NCI-H2227 (cell line): ENCODE measurements at regions not wholly inside any gene's neighbourhood (a gene's known extent, or its start where the extent isn't known, plus 50 kb on each side); places are given as distances from the start of the nearest gene placed in this dataset.

Source experiments
- DNase-seq: peaks from one replicate; lab custom pipeline; 2025; ENCODE audit not compliant: unreplicated experiment; lab: John Stamatoyannopoulos, UW

- no peak for DNase-seq
These were observed 170.4 kb downstream of the KCNE4 start for GRCh38 chr2:223222397-223222796.

DNA sequence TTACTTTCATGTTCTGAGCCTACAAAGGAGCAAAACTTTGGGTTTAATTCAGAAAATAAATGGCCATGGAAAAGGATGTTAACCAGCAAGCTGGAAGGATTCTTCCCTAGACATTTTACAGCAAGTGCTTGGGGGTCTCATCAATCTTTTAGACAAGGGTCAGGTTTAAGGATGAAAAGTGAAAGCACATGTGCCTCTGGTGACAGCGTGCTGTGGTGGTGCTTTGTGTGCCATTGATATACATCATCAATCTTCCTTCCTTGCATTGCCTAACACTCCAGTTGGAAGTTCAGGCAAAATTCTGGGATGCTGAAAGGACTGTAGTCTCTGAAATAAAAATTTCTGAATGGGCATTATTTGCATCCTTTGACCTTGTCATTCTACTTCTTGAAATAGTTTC lies 171.2 kb downstream of the KCNE4 start:
- DNase-seq: no peak

- DNase-seq: no peak
These were observed 173.3 kb downstream of the KCNE4 start for GRCh38 chr2:223225266-223225665.

DNA sequence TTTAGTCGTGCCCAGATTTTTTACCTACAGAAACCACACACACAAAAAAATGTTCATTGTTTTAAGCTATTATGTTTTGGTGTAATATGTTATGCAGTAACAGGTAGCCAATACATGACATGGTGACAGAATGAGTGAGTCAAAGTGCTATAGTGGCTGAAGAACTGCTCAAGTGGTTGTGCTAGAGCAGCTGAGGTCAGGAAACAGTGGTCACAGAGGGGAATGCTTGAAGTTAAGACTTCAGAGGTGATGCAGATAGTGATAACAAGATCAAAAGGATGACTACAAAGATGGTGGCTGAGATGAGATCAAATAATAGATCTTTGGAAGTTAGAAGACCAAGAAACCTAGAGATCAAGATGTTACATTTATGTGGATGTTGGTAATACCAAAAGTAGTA lies 174.3 kb downstream of the KCNE4 start:
- no peak for DNase-seq

GRCh38 chr2:223227338-223227737 lies 175.3 kb downstream of the KCNE4 start:
- DNase-seq: no peak

DNA sequence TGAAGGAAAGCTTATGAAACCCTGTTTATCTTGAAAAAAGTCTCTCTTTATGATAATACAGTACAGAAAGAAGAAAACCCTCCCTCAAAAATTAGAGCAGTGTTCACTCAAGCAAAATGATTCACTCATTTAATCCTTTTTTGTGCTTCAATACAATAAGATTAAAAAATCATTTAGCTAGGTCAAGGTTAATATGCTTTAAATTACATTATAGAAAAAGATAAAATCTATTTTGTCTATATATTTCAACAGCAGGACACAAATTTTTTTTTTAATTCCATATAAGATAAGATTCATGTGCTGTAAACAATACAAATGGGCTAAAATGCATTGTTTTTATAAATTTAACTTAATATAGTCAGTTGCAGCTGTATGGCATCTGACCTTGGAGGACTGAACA lies 176.9 kb downstream of the KCNE4 start:
- DNase-seq: no peak

GRCh38 chr2:223230352-223230751 lies 178.4 kb downstream of the KCNE4 start:
- DNase-seq: no peak

DNA sequence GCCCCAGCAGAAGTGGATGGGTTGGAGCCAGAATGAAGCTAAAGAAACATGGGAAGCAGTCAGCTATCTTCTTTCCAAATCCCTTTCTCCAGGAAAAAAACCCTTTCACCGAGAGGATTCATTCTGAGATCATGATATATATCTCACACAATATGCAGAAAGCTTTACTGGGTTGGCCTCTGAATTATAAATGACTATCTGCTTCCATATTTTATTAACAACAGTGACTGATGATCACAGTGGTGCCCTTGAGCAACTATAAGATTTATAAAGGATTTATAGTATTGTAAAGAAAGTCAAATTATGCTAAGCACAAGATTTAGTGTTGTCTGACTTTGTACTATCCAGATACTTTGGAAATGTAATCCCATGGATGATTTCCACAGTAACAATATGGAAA lies 180.3 kb downstream of the KCNE4 start:
- no peak for DNase-seq

DNA sequence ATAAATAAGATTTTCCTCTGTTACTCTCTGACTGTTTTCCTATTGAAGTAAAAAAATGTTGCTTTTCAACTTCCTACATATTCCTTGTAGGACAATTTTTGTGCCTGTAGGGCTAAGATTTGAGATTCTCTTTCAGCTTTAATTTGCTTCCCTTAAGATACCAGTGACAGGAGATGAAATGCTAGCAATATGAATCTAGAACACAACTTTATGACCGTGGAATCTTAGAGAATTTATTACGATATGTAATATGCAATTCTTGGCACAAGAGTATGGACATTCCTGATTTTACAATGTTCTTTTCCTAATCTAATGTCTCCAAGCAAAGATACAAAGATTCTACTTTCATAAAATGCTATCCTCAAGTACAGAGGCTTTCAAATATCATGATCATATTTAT lies 180.9 kb downstream of the KCNE4 start:
- no peak for DNase-seq

DNA sequence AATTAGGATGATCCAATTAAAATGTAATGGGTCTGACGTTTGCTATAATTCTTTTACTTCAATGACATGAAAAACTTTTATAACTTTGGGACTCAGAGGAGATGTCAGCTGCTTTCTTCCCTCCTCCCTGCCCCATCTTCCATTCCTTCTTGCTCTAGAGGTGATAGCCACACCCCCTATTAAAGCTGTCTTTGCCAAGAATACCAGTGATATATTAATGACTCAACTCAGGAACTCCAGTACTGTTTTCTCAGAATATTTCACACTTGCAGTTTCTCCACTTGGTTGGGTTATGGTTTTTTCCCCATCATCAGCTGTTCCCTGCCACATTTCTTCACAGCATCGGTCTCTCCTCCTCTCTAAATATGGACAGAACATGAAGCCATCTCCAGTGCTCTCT lies 184.0 kb downstream of the KCNE4 start:
- DNase-seq: no peak

- DNase-seq: no peak
These were observed 186.3 kb downstream of the KCNE4 start for GRCh38 chr2:223238301-223238700.

DNA sequence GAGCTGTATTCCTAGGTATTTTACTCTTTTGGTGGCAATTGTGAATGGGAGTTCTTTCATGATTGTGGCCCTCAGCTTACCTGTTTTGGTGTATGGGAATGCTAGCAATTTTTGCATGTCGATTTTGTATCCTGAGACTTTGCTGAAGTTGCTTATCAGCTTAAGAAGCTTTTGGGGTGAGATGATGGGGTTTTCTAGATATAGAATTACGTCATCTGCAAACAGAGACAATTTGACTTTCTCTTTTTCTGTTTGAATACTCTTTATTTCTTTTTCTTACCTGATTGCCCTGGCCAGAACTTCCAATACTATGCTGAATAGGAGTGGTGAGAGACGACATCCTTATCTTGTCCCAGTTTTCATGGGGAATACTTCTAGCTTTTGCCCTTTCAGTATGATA lies 191.2 kb downstream of the KCNE4 start:
- DNase-seq: no peak

DNA sequence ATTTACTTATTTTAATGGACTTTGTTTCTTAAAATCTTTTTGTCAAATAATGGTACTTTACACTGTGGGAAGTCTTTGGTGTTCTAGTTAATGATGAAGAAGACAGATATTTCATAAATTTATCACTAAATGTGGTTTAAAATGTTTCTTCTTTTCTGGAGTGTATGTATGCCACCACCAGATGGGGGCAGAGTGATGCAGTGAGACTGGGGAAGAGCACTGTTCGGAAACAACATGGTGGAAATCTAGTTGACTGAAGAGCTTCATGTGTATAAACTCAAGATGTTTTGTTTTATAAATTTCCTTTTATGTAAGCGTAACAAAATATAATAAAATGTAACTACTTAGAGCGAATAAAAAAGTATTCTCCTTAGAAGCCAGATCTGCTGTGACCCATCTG lies 195.1 kb downstream of the KCNE4 start:
- DNase-seq: peak; percentile 21

DNA sequence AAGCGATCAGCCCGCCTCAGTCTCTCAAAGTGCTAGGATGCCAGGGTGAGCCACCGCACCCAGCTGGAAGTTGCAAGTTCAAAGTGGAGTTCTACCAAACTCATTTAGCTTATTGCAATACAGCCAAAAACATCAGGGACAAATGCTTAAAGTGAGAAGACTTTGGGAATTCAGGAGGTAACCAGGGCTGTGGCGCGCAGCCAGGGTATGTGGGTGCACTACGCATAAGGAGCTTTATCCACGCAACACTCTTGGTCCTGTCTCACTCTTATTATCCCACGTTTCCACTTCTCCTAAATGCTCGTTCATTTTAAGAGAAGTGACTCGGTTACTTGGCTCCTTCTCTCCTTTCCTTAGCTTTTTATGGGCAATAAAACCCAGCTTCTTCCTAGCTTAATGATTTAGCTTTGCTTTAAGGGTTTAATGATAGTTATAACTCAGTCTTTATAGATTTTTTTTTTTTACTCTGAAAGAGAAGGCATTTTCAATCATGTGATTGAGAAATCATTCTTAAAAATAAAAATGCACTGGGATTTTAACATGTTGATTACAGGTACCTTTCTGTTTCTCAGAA lies 199.8 kb downstream of the KCNE4 start:
- DNase-seq: no peak

DNA sequence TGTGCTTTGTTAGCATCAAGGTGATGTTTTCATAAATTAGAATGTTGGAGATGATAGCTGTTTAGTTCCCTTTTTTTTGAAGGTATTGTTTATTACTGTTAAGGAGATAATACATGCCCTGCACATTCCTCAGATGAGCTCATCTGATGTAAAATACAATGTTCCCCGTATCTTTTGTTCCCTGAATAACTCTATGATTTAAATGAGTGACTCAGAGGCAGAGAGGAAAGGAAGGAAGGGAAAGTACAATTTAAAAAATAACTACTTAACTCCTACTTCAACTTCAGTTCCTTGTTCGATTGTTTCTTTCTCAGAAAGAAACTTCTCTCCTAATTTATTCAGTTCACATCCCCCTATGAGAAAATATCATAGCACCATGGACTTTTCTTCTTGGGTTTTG lies 208.7 kb downstream of the KCNE4 start:
- no peak for DNase-seq

- DNase-seq: no peak
These were observed 211.0 kb downstream of the KCNE4 start for GRCh38 chr2:223262946-223263345.

GRCh38 chr2:223264541-223265193 lies 212.7 kb downstream of the KCNE4 start:
- no peak for DNase-seq

GRCh38 chr2:223267160-223267951 lies 215.4 kb downstream of the KCNE4 start:
- DNase-seq: peak; percentile 60

DNA sequence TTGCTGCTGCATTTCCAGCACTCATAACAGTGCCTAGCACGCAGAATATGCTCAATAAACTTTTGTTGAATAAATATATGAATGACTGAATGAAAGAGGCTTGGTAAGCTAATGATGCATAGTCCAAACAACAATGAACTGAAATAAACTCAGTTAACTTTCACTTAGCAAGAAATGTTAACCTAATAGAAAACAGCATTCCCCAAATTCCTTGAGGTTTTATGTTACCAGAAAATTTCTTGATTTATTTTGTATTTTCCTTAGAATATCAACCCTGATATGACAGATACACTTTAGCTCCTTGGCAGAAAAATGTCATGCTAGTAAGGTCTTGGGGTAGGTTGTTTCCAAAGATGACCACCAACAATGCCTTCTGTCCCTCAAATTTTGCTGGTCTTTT lies 217.4 kb downstream of the KCNE4 start:
- no peak for DNase-seq

DNA sequence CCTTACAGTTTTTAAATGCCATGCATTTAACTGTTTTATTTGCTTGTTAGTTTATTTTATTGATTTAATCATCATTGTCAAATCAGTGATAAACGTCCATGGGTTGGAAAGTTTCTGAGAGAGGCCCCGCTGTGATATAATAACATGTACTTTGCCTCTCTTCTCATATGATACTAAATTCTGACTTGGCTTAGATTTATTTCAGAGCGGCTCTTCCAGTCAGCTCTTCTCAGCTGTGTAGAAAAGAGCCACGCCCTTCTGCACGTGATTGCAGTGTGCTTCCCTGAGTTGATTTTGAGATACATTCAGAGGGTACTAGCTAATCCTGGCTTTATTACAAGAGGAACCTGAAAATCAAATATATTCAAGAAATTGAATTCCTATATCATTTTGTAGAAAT lies 218.6 kb downstream of the KCNE4 start:
- peak; percentile 50 for DNase-seq

DNA sequence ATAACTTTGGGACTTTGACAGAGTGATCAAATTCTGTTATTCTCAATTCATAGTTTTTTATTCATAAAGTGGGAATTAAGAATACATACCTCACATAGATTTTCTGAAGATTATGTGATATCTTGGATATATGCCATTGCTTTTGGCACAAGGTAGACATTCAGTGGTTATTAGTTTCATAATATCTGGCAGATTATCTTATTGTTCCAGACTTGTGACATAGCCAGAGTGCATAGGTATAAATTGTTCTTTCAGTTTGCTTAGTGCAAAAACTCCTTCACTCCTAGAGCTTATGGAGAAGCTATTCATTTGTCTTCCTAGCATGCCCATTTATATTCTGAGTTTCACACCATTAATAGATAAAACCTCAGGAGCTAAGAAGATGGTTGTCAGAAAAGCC lies 222.0 kb downstream of the KCNE4 start:
- no peak for DNase-seq

GRCh38 chr2:223282221-223282620 lies 230.2 kb downstream of the KCNE4 start:
- no peak for DNase-seq
